ENCODE measurements at regions not wholly inside any gene's neighbourhood (a gene's known extent, or its start where the extent isn't known, plus 50 kb on each side); places are given as distances from the start of the nearest gene placed in this dataset.

- Histone ChIP-seq H3K79me2 (ENCODE audit: low read depth) (no peaks in the 10 kb centered on the region), H4K20me1 (ENCODE audit: insufficient read depth) (no peaks in the 10 kb centered on the region), H3K4me2 (no peak overlapping the region), H3K36me3 (ENCODE audit: low read depth) (no peaks in the 10 kb centered on the region), H3K9me3 (ENCODE audit: insufficient read depth, low read depth) (peaks cover 4% of the 10 kb centered on the region; the same call in 1 of the 2 replicates), H3K4me3 (no peak overlapping the region), H2AFZ (no peak overlapping the region), H3K4me1 (replicated peaks; ENCODE audit: insufficient read depth) (no peaks in the 10 kb centered on the region), H3K27ac (no peak overlapping the region), H3F3A (ENCODE audit: insufficient read depth, low read depth) (no peaks in the 10 kb centered on the region), H3K27me3 (ENCODE audit: insufficient read depth, low read depth) (peaks cover 18% of the 10 kb centered on the region), H3K9me2 (ENCODE audit: insufficient read depth) (no peaks in the 10 kb centered on the region)
- TF ChIP-seq CTCF (conservative IDR thresholded peaks at IDR 0.05) (no peak), EZH2 (IDR thresholded peaks at IDR 0.05; ENCODE audit: low read depth) (no peak)
- no peak for DNase-seq
- BruUV-seq (replicated peaks): no TSS peak
- intact Hi-C loops (cut with micrococcal nuclease; ENCODE audit: unreplicated experiment): no loop called here
- POLR2A ChIA-PET (ENCODE audit: unreplicated experiment): no interaction called here
- CTCF ChIA-PET: no interaction called here
Measured at GRCh38 chr16:58801838-58802237, 67.7 kb upstream of the GOT2 start.

GRCh38 chr16:58797137-58797801 lies 63.2 kb upstream of the GOT2 start:
- ChIA-PET CTCF (no interaction called here), POLR2A (ENCODE audit: unreplicated experiment) (no interaction called here)
- TF ChIP-seq EZH2 (IDR thresholded peaks at IDR 0.05; ENCODE audit: low read depth) (no peak), CTCF (conservative IDR thresholded peaks at IDR 0.05) (no peak)
- H3K27me3 ChIP-seq (ENCODE audit: insufficient read depth, low read depth): peaks cover 52% of the 10 kb centered on the region
- H3K27ac ChIP-seq: no peak overlapping the region
- H3K9me2 ChIP-seq (ENCODE audit: insufficient read depth): no peaks in the 10 kb centered on the region
- H3K9me3 ChIP-seq (ENCODE audit: insufficient read depth, low read depth): no peaks in the 10 kb centered on the region
- H4K20me1 ChIP-seq (ENCODE audit: insufficient read depth): no peaks in the 10 kb centered on the region
- intact Hi-C loops (cut with micrococcal nuclease; ENCODE audit: unreplicated experiment): no loop called here
- H3K36me3 ChIP-seq (ENCODE audit: low read depth): no peaks in the 10 kb centered on the region
- H3K4me2 ChIP-seq: no peak overlapping the region
- no peaks in the 10 kb centered on the region for H3K4me1 ChIP-seq (replicated peaks; ENCODE audit: insufficient read depth)
- no peaks in the 10 kb centered on the region for H3F3A ChIP-seq (ENCODE audit: insufficient read depth, low read depth)
- H3K79me2 ChIP-seq (ENCODE audit: low read depth): no peaks in the 10 kb centered on the region
- no peak overlapping the region for H3K4me3 ChIP-seq
- no peak overlapping the region for H2AFZ ChIP-seq
- DNase-seq: no peak
- no TSS peak for BruUV-seq (replicated peaks)

GRCh38 chr16:58793366-58793765 lies 59.2 kb upstream of the GOT2 start:
- H3K79me2 ChIP-seq (ENCODE audit: low read depth): no peaks in the 10 kb centered on the region
- ChIA-PET CTCF (no interaction called here), POLR2A (ENCODE audit: unreplicated experiment) (no interaction called here)
- no peaks in the 10 kb centered on the region for H3K9me3 ChIP-seq (ENCODE audit: insufficient read depth, low read depth)
- no peak overlapping the region for H3K27ac ChIP-seq
- BruUV-seq (replicated peaks): no TSS peak
- TF ChIP-seq CTCF (conservative IDR thresholded peaks at IDR 0.05): no peak
- no peak for TF ChIP-seq EZH2 (IDR thresholded peaks at IDR 0.05; ENCODE audit: low read depth)
- intact Hi-C loops (cut with micrococcal nuclease; ENCODE audit: unreplicated experiment): no loop called here
- no peaks in the 10 kb centered on the region for H3F3A ChIP-seq (ENCODE audit: insufficient read depth, low read depth)
- no peaks in the 10 kb centered on the region for H3K36me3 ChIP-seq (ENCODE audit: low read depth)
- H4K20me1 ChIP-seq (ENCODE audit: insufficient read depth): no peaks in the 10 kb centered on the region
- DNase-seq: no peak
- no peak overlapping the region for H3K4me3 ChIP-seq
- no peaks in the 10 kb centered on the region for H3K4me1 ChIP-seq (replicated peaks; ENCODE audit: insufficient read depth)
- H3K27me3 ChIP-seq (ENCODE audit: insufficient read depth, low read depth): peaks cover 80% of the 10 kb centered on the region
- H3K4me2 ChIP-seq: no peak overlapping the region
- H3K9me2 ChIP-seq (ENCODE audit: insufficient read depth): no peaks in the 10 kb centered on the region
- no peak overlapping the region for H2AFZ ChIP-seq

Measured in PC-9 (cell line).